ENCODE measurements at regions not wholly inside any gene's neighbourhood (a gene's known extent, or its start where the extent isn't known, plus 50 kb on each side); places are given as distances from the start of the nearest gene placed in this dataset.

GRCh38 chr3:168213920-168214319 lies 118.2 kb upstream of the GOLIM4 start:
- DNase-seq (ENCODE audit: low read depth in 4 of 4, low spot score in 3 of 4) = no peak

DNA sequence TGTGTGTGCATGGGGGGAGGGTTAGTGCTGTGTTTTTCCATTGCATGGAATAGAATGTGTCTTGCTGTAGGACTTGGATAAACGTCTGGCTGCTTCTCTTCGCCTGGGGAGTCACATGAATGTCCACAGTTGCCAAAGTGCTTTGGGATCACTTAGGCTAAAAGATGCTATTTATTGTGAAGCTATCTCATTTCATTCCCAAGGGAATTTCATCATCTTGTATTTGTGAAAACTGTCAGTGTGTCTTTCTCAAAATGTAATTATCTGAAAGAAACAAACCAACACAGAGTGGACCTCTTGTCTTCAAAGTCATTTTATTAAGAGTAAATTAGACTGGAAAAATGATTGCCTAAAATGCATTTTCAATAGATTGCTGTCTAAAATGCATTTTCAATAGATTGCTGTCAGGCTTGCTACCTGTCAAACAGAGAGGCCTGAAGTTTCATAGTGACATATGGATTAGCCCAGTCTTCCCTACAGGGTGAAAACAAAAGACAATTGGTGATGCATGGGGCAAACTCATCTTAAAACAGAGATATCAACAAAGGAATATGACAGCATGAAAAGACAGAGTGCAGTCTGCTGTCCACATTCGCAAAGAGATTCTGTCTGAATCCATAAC lies 117.1 kb upstream of the GOLIM4 start:
- DNase-seq (ENCODE audit: low read depth in 4 of 4, low spot score in 3 of 4) = no peak

GRCh38 chr3:168205451-168205850 lies 109.7 kb upstream of the GOLIM4 start:
- DNase-seq (ENCODE audit: low read depth in 4 of 4, low spot score in 3 of 4) = no peak

DNA sequence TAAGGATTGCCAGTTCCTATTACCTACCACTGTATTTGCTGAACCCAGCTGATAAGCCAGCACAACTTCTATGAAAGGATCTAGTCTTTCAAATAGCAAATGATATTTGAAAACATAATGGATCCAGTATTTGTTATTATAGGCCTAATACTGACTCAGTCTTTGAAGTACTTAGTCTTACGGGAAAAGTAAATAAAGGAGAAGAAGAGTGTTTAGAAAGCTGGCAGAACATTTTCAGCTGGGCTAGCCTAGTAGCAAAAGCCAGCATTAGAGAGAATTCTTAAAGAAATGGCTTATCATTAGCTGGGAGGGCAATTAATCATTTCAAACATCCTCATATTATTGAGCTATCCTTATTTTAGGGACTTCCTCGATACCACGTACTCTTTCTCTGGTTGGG lies 101.4 kb upstream of the GOLIM4 start:
- no peak for DNase-seq (ENCODE audit: low read depth in 4 of 4, low spot score in 3 of 4)

GRCh38 chr3:168191856-168192255 lies 96.1 kb upstream of the GOLIM4 start:
- DNase-seq (ENCODE audit: low read depth in 4 of 4, low spot score in 3 of 4) = no peak

DNA sequence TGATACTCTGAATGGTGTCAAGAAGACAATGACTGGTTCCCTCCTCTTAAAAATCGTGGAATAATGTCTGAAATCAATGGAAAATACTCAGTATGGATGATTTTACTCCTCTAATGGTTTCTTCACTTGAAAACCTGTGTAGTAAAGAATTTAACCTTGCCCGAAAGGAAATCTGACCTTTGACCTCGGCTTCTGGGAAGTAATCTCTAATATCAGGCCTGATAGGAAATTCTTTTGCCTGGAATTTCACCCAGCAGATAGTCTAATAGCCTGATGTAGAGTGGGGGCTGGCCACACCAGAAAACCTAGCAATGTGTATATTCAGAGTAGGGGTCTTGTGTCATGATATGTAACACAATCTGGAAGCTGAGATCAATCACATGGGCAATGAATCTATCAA lies 91.5 kb upstream of the GOLIM4 start:
- DNase-seq (ENCODE audit: low read depth in 4 of 4, low spot score in 3 of 4) = no peak

DNA sequence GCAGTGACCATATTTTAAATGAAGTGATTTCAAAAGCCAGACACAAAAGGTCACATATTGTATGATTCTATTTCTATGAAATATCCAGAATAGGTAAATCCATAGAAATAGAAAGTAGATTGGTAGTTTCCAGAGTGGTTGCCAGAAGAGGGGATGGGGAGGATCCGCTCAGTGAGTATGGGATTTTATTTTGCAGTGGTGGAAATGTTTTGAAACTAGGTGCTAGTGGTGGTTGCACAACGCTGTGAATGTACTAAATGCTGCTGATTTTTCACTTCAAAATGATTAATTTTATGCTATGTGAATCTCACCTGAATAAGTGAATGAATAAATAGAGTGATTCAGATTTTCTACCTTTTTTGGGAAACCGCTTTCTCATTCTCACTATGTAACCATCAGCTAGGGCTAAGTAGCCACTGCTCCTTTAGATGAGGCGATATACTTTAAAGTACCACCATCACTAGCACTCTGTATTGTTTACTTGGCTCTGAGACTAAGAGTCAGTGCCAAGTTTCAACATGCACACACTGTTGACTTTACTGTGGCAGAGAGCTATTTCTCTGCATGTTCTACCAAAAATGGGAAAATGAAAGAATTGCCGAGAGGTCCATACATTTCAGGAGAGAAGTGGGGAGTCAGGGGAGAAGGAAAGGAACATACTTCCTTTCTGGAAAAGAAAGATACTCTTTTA lies 90.7 kb upstream of the GOLIM4 start:
- DNase-seq (ENCODE audit: low read depth in 4 of 4, low spot score in 3 of 4) = no peak

GRCh38 chr3:168183774-168184173 lies 88.0 kb upstream of the GOLIM4 start:
- DNase-seq (ENCODE audit: low read depth in 4 of 4, low spot score in 3 of 4) = no peak

DNA sequence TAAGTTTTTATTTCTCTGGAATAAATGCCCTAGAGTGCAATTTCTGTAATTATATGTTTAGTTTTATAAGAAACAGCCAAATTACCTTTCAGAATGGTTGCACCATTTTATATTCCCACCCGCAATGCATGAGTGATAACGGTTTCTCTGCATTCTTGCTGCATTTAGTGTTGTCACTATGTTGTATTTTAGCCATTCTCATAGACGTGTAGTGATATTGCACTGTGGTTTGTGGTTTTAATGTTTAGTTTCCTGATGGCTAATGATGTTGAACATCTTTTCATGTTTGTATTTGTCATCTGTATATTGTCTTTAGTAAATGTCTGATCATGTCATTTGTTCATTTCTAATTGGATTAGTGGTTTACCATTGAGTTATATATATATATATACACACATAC lies 73.0 kb upstream of the GOLIM4 start:
- DNase-seq (ENCODE audit: low read depth in 4 of 4, low spot score in 3 of 4) = no peak

GRCh38 chr3:168165390-168166269 lies 69.9 kb upstream of the GOLIM4 start:
- DNase-seq (ENCODE audit: low read depth in 4 of 4, low spot score in 3 of 4) = peak; percentile 52 to 68 (median 62)

- no peak for DNase-seq (ENCODE audit: low read depth in 4 of 4, low spot score in 3 of 4)
Measured at GRCh38 chr3:168162172-168162571, 66.4 kb upstream of the GOLIM4 start.

DNA sequence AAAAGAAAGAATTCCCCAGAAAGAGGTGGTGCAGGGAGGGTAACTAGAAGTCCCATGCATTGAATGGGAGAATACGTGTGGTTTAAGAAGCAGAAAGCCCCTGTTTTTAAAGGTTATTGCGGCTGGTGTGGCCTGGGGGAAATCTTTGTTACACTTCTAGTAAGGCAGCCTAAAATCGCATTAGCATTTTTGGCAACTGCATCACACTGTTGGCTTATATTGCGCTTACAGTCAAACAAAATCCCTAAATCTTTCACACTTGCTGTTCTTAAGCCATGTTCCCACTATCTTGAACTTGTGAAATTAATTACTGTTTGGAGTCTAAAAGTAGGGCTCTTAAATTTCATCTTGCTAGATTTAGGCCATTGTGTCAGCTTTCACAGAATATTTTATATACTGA lies 66.0 kb upstream of the GOLIM4 start:
- peak in 2 of 4 donors; percentile 12 to 23 for DNase-seq (ENCODE audit: low read depth in 4 of 4, low spot score in 3 of 4)

DNA sequence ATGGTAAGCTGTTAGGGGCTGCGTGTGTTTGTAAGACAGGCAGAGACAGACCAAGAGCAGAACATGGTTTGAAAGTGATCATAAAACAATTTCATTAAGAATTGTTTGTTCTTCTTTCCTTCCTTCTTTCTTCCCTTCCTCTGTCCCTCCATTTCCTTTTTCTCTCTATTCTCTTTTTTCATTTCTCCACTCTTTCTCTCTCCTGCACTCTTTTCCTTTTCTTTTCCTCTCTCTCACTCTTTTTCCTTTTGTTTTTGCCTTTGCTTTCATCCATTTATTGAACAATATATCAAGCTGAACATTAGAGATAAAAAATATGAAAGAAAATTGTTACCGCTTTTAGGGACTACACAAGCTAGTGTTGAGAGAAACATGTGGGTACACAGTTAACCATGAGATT lies 62.2 kb upstream of the GOLIM4 start:
- DNase-seq (ENCODE audit: low read depth in 4 of 4, low spot score in 3 of 4) = no peak

DNA sequence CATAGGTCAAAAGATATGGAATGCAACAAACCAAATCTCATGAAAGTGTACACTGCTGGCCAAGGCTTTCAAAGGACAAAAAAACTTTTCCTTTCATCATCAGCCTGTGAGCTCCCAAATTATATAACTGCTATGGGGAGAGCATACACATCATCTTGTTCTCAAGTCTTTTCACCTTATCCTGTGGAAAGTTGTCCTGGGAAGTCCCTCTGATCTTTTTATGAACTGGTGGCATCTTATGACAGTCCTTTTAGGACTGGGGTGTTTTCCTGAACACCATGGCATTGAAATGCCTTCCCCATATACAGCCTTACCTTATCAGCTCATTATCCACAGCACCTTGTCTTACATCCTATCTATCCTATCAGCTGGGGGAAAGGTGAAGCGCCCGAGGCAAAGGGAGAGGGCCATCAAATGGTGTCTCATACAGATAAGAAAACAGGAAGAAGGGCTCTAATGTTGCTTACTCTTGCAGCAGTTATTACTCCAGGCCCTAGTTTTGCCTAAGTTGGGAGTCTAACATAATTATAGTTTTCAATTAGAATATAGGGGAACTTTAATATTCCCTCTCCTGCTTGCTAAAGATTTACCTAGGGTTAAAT lies 61.5 kb upstream of the GOLIM4 start:
- no peak for DNase-seq (ENCODE audit: low read depth in 4 of 4, low spot score in 3 of 4)

DNA sequence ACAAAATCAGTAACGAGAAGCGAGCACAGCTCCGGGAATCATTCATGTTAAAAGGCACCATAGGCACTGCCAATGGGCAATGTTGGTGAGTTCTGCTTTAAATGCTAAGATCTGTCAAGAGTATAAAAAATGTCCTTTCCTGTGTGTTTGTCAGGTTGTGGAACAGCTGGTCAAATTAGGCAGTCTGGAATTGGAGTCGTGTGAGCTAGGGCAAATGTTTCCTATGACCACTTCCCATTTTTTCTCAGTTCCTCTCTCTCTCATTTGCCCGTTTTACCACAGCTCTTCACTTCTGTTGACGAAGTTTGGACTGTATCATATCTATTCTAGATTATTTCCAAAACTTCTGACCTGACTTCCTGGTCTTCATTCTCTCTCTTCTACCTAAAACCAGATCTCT lies 60.8 kb upstream of the GOLIM4 start:
- no peak for DNase-seq (ENCODE audit: low read depth in 4 of 4, low spot score in 3 of 4)

GRCh38 chr3:168155303-168155702 lies 59.6 kb upstream of the GOLIM4 start:
- DNase-seq (ENCODE audit: low read depth in 4 of 4, low spot score in 3 of 4) = no peak

- DNase-seq (ENCODE audit: low read depth in 4 of 4, low spot score in 3 of 4) = no peak
Measured at GRCh38 chr3:168154089-168154488, 58.4 kb upstream of the GOLIM4 start.

DNA sequence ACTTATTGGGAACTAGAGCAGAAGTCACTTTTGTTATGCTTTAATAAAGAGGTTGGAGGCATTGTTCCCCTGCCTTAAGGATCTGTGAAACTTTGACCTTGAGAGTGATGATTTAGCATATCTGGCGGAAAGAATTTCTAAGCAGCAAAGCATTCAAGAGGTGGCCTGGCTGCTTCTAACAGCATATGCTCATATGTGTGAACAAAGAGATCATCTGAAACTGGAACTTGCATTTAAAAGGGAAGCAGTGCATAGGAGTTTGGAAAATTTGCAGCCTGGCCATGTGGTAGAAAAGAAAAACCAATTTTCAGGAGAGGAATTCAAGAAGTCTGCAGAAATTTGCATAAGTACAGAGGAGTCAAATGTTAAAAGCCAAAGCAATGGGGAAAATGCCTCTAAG lies 56.4 kb upstream of the GOLIM4 start:
- DNase-seq (ENCODE audit: low read depth in 4 of 4, low spot score in 3 of 4) = no peak

Measured in right renal pelvis (tissue), 4 donors.